Cardiac fibroblast (primary cell): ENCODE measurements at regions not wholly inside any gene's neighbourhood (a gene's known extent, or its start where the extent isn't known, plus 50 kb on each side); places are given as distances from the start of the nearest gene placed in this dataset.
A peak's percentile ranks its signal among the peaks of the same experiment; 100 is the strongest.

Source experiments
- DNase-seq, 2 donors: peaks; one replicate each; pipeline versions ENCODE4 v3.0.0 to v3.0.0-alpha.2; 2010; ENCODE audit warnings: low read depth in 2 of 2
- H3K4me3 ChIP-seq, 2 donors: replicated peaks in 1 of 2; 1 replicate in 1 of 2; 2 replicates in 1 of 2; pipeline ENCODE4 v1.5.1; 2011; ENCODE audit warnings: low read depth in 2 of 2, low read length in 2 of 2, mild to moderate bottlenecking in 2 of 2, moderate library complexity in 1 of 2
- CTCF ChIP-seq: IDR thresholded peaks from one replicate; pipeline ENCODE4 v1.5.1; 2011; ENCODE audit warnings: low read depth, mild to moderate bottlenecking, low read length, inconsistent platforms

- no peak for TF ChIP-seq CTCF
- no peak for DNase-seq
- no peak overlapping the region for H3K4me3 ChIP-seq
Observed at GRCh38 chr5:53426512-53426830, 54.0 kb upstream of the FST start.

GRCh38 chr5:53426878-53427277, 53.6 kb upstream of the FST start:
- no peak overlapping the region for H3K4me3 ChIP-seq
- no peak for DNase-seq
- TF ChIP-seq CTCF = no peak

- TF ChIP-seq CTCF = no peak
Observed at GRCh38 chr5:53427965-53428364, 52.5 kb upstream of the FST start.

GRCh38 chr5:53429706-53430105, 50.7 kb upstream of the FST start:
- peak in 1 of 2 donors; percentile 53 for DNase-seq
- no peak overlapping the region for H3K4me3 ChIP-seq
- TF ChIP-seq CTCF = no peak

More at GRCh38 chr5:53427965-53428364, 52.5 kb upstream of the FST start:
- no peak for DNase-seq
- H3K4me3 ChIP-seq = no peak overlapping the region

- peak; percentile 68 for TF ChIP-seq CTCF
- peak; percentile 83 to 88 for DNase-seq
- no peak overlapping the region for H3K4me3 ChIP-seq
Observed at GRCh38 chr5:53430618-53431252, 49.7 kb upstream of the FST start.
